ENCODE measurements at regions not wholly inside any gene's neighbourhood (a gene's known extent, or its start where the extent isn't known, plus 50 kb on each side); places are given as distances from the start of the nearest gene placed in this dataset.

DNA sequence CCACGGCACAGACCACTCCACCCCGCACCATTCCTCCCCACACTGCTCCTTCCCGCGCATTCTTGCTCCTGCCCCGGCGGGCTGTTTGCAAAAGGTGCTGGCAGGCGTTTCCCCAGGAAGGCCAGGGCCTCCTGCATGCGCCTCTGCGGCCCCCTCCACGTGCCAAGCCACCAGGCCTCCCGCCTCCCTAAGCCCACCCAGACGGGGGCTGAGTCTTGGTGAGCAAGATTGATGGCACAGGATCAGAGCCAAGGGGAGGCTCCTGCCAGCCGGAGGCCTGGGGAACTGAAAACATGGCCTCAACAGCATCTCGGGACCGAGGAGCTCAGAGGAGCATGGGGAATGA lies 328.3 kb upstream of the DIO3 start:
- H3K9me1 ChIP-seq (replicated peaks; ENCODE audit: control insufficient read depth, extremely low read depth, insufficient read depth, low read length), result no peaks in the 10 kb centered on the region
- no peak for DNase-seq (ENCODE audit: low read depth, low spot score)
- H3K9me3 ChIP-seq (replicated peaks; ENCODE audit: control insufficient read depth, insufficient read depth, low read length), result no peaks in the 10 kb centered on the region
- no peak for TF ChIP-seq GATA2 (IDR thresholded peaks at IDR 0.05; ENCODE audit: insufficient read depth, insufficient read length, low read depth, low read length)
- no TSS peak for BruUV-seq (replicated peaks)
- H3K79me2 ChIP-seq (ENCODE audit: control insufficient read depth, insufficient read depth, low read length), result no peaks in the 10 kb centered on the region
- H3K27me3 ChIP-seq (ENCODE audit: control insufficient read depth in 2 of 2, insufficient read depth in 2 of 2, low read length in 2 of 2), result no peaks in the 10 kb centered on the region
- H3K36me3 ChIP-seq (ENCODE audit: control insufficient read depth in 2 of 2, extremely low read depth in 1 of 2, insufficient read depth in 2 of 2, low read length in 2 of 2), result no peaks in the 10 kb centered on the region
- ChIA-PET CTCF (no interaction called here), POLR2A (no interaction called here)
- H3K9ac ChIP-seq (replicated peaks; ENCODE audit: extremely low read depth, insufficient read depth, low read length), result no peak overlapping the region
- H3K4me1 ChIP-seq (ENCODE audit: control insufficient read depth, extremely low read depth, insufficient read depth, low read length), result no peaks in the 10 kb centered on the region
- no peak overlapping the region for H3K27ac ChIP-seq (ENCODE audit: insufficient read depth, low read depth, low read length)
- no peak overlapping the region for H2AFZ ChIP-seq (ENCODE audit: low read depth, low read length)
- no peaks in the 10 kb centered on the region for H4K20me1 ChIP-seq (replicated peaks; ENCODE audit: control insufficient read depth, extremely low read depth, insufficient read depth, low read length)
- no peak for FAIRE-seq
- H3K4me3 ChIP-seq (replicated peaks in 1 of 3; ENCODE audit: insufficient read depth in 1 of 3, low read depth in 1 of 3, low read length in 3 of 3), result no peak overlapping the region
- intact Hi-C loops (cut with micrococcal nuclease) (no loop called here), dilution Hi-C loops (cut with MboI; ENCODE audit: extremely low pct_ligation_motif_present, low sequenced_read_pairs) (no loop called here)
- H3K4me2 ChIP-seq (ENCODE audit: insufficient read depth, low read length), result no peak overlapping the region

DNA sequence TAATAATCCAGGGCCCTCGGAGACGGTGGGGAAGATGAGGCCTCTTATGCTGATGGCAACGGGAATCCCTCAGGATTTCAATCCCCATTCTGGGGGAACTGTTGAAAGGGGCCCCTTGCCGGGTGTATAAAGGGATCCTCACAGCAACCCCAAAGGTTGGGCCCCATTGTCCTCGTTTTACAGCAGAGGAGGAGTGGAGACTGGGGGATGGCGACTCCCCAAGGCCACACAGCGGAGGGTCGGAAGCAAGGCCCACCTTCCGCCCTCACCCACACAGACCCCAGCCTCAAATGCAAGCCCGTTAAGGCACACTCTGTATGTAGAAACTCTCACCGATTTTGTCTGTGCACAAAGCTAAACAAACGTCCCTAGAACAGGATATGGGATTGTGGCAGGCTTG lies 327.9 kb upstream of the DIO3 start:
- no TSS peak for BruUV-seq (replicated peaks)
- DNase-seq (ENCODE audit: low read depth, low spot score), result no peak
- Histone ChIP-seq H3K9me1 (replicated peaks; ENCODE audit: control insufficient read depth, extremely low read depth, insufficient read depth, low read length) (no peaks in the 10 kb centered on the region), H4K20me1 (replicated peaks; ENCODE audit: control insufficient read depth, extremely low read depth, insufficient read depth, low read length) (no peaks in the 10 kb centered on the region), H3K79me2 (ENCODE audit: control insufficient read depth, insufficient read depth, low read length) (no peaks in the 10 kb centered on the region), H3K4me3 (replicated peaks in 1 of 3; ENCODE audit: insufficient read depth in 1 of 3, low read depth in 1 of 3, low read length in 3 of 3) (no peak overlapping the region), H3K4me1 (ENCODE audit: control insufficient read depth, extremely low read depth, insufficient read depth, low read length) (no peaks in the 10 kb centered on the region), H3K9ac (replicated peaks; ENCODE audit: extremely low read depth, insufficient read depth, low read length) (no peak overlapping the region), H3K4me2 (ENCODE audit: insufficient read depth, low read length) (no peak overlapping the region), H3K9me3 (replicated peaks; ENCODE audit: control insufficient read depth, insufficient read depth, low read length) (no peaks in the 10 kb centered on the region), H3K27me3 (ENCODE audit: control insufficient read depth in 2 of 2, insufficient read depth in 2 of 2, low read length in 2 of 2) (no peaks in the 10 kb centered on the region), H2AFZ (ENCODE audit: low read depth, low read length) (no peak overlapping the region), H3K36me3 (ENCODE audit: control insufficient read depth in 2 of 2, extremely low read depth in 1 of 2, insufficient read depth in 2 of 2, low read length in 2 of 2) (no peaks in the 10 kb centered on the region), H3K27ac (ENCODE audit: insufficient read depth, low read depth, low read length) (no peak overlapping the region)
- CTCF ChIA-PET, result interaction anchor here (0.9 kb wide), 1 partner anchor 50 kb away, joined by 3 read pairs; no protein-coding TSS in a partner anchor
- intact Hi-C loops (cut with micrococcal nuclease), result no loop called here
- POLR2A ChIA-PET, result no interaction called here
- dilution Hi-C loops (cut with MboI; ENCODE audit: extremely low pct_ligation_motif_present, low sequenced_read_pairs), result no loop called here
- FAIRE-seq, result no peak
- TF ChIP-seq JUN (IDR thresholded peaks at IDR 0.05; ENCODE audit: borderline replicate concordance, insufficient read depth, insufficient read length, low read depth) (no peak), POLR2AphosphoS5 (IDR thresholded peaks at IDR 0.05; ENCODE audit: insufficient read depth, low read depth, low read length) (no peak), MYC (IDR thresholded peaks at IDR 0.05; ENCODE audit: low read depth, low read length) (no peak), POLR2A (IDR thresholded peaks at IDR 0.05; ENCODE audit: low read depth, low read length) (no peak), FOS (IDR thresholded peaks at IDR 0.05; ENCODE audit: borderline replicate concordance, insufficient read depth, low read length) (no peak), EZH2 (IDR thresholded peaks at IDR 0.05; ENCODE audit: borderline replicate concordance, low read depth, low read length, severe bottlenecking) (no peak)
- TF ChIP-seq, protein P1, sequence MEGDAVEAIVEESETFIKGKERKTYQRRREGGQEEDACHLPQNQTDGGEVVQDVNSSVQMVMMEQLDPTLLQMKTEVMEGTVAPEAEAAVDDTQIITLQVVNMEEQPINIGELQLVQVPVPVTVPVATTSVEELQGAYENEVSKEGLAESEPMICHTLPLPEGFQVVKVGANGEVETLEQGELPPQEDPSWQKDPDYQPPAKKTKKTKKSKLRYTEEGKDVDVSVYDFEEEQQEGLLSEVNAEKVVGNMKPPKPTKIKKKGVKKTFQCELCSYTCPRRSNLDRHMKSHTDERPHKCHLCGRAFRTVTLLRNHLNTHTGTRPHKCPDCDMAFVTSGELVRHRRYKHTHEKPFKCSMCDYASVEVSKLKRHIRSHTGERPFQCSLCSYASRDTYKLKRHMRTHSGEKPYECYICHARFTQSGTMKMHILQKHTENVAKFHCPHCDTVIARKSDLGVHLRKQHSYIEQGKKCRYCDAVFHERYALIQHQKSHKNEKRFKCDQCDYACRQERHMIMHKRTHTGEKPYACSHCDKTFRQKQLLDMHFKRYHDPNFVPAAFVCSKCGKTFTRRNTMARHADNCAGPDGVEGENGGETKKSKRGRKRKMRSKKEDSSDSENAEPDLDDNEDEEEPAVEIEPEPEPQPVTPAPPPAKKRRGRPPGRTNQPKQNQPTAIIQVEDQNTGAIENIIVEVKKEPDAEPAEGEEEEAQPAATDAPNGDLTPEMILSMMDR (IDR thresholded peaks at IDR 0.05; ENCODE audit: extremely low read depth in 1 of 2, insufficient read depth in 1 of 2, low read depth in 1 of 2, low read length in 2 of 2), result no peak
- TF ChIP-seq, protein P2, sequence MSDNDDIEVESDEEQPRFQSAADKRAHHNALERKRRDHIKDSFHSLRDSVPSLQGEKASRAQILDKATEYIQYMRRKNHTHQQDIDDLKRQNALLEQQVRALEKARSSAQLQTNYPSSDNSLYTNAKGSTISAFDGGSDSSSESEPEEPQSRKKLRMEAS (IDR thresholded peaks at IDR 0.05; ENCODE audit: insufficient read depth, insufficient read length), result no peak

Data from endothelial cell of umbilical vein (primary cell).